ENCODE measurements at regions not wholly inside any gene's neighbourhood (a gene's known extent, or its start where the extent isn't known, plus 50 kb on each side); places are given as distances from the start of the nearest gene placed in this dataset.
A peak's percentile ranks its signal among the peaks of the same experiment; 100 is the strongest.

DNA sequence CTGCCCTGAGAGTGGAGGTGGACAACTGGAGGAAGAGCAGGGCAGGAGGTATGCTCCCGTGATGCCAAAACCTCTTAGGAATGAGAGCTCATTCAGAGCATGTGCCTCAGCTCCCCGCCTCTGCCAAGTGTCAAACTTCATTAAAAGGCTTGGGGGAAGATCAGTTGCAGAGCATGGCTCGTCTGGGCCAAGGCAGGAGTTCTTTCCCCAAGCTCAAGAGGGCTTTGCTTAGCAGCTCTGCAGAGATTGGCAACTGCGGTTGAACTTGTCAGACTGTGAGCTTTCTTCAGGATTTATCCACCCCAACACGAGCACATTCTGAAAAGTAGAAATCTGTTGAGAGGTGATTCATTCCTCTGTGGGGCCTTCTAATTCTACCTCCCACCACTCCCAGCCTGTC lies 248.1 kb downstream of the HS3ST3A1 start:
- DNase-seq (ENCODE audit: low spot score) = no peak

DNA sequence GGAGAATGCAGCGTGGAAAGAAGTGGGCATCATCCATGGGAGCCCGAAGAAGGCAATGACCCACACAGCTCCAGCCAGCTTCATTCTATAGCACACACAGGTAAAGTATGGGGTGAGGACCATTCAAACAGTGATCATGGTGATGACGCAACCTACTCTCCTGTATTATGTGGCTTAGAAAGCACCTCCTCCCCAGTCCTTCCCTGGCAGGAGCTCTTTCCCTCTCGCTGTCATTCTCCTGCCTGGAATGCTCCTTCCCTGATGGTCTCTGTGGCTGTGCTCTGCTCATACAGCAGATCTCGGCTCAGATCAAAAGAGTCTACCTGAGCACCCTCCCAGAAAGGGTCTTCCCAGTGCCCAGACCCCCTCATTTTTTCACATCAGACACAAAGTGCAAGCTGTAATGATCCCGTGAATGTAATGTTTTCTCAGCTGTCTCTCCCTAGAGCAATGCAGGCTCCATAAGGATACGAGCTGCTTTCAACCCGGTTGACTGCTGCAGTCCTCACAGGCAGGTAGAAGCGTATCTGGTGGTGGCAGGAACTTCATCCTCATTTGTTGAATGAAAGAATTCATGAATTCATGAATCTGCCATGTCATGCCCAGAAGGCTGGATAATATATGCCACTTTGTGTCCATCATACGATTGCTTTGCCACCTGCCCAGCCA lies 248.8 kb downstream of the HS3ST3A1 start:
- no peak for DNase-seq (ENCODE audit: low spot score)

DNA sequence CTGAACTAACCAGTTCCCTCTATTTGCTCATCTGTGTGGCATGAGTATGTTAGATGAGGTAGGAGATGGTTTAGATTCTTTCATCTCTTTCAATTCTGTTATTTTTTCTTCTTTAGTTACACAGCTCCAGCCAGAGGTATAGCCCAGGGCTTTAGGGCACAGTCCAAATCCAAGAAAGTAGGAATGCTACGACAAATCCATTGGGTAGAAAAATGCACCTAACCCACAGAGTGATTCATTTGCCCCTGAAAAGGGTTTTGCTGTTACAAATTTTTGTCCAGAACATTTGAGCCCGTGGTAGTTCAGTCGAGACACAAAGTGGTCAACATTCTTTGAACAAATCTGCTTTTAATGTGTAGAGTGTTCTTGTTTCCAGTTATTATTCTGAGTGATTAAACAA lies 250.7 kb downstream of the HS3ST3A1 start:
- DNase-seq (ENCODE audit: low spot score) = no peak

DNA sequence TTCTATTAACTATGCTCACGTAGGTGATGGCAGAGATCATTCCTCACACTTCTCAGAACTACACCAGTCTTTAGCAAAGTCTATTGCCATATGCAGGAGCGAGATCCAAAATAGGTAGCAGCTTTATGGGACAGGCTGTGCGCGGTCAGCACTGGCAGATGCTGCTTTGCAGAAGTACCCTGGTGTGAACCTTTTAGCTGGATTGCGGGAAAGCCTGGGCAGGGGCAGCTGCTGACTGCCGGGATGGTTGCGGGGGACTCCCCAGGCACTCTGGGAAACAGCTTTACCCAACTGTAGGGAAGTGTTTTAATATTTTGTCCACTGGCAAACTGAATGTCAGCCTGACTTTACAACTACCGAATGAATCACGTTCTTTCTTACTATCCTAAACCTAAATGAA lies 251.3 kb downstream of the HS3ST3A1 start:
- no peak for DNase-seq (ENCODE audit: low spot score)

DNA sequence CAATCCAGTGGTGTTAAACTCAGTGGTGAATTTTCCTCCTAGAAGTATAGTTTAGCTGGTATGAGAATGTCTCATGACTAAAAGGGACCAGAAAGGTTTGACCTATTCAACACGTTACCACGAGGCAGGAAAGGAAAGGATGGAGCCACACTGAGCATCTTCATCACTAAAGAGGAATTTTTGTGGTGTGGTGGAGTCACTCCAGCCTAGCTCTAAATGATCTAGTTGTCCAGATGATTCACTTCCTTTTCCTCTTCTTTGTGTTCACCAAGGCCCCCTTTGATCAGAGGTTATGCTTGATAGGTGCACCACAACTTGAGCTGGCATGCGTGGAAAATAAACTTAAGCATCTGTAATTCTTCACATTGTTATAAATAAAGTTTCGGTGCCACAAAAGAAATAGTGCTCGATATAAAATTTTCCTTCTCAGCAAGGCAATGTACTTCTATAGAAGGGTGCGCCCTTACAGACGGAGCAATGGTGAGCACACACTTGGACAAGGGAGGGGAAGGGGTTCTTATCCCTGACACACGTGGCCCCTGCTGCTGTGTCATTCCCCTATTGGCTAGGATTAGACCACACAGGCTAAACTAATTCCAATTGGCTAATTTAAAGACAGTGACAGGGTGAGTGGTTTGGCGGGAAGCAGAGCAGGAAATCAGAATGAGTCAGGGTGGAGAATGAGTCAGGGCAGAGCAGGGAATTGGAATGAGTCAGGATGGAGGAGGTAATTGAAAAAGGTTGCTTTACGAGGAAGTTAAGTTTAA lies 254.6 kb downstream of the HS3ST3A1 start:
- DNase-seq (ENCODE audit: low spot score) = peak; percentile 35

DNA sequence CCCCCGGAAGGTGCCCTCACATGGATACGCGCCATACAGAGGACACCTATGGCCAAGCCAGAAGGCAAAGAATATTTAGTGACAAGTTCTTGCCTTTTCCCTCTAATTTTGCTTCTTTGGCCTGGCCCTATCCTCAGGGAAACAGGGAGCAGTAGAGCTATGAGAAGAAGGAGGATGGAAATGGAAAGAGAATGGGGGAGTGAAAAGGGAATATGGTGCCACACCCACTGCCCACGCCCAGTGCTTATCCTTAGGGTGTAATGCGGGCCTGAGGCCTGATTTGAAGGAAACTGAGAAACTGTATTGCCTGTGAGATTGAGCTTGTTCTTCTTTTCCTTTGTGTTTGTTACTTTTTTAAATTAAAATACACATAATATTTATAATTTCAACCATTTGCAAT lies 255.1 kb downstream of the HS3ST3A1 start:
- DNase-seq (ENCODE audit: low spot score) = no peak

DNA sequence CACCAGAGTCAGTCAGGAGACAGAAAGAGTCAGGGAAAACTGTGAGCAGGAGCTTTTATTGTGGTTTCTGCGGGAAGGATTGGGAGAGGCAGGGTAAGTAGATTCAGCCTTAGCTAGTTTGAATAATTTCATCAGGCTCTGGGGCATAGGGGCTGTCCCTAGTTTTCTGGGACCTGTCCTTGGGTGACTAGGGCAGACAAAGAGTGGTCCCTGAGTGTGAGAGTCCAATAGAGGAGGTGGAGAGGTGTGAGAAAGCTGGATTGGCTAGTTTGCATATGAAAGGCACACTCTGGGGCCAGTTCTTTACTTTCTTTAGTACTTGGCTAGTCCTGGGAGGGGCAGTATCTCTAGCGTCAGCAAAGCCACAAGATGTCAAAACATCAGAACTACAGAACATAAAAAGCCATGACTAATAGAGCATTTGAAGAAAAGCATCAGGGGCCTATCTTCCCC lies 255.6 kb downstream of the HS3ST3A1 start:
- no peak for DNase-seq (ENCODE audit: low spot score)

DNA sequence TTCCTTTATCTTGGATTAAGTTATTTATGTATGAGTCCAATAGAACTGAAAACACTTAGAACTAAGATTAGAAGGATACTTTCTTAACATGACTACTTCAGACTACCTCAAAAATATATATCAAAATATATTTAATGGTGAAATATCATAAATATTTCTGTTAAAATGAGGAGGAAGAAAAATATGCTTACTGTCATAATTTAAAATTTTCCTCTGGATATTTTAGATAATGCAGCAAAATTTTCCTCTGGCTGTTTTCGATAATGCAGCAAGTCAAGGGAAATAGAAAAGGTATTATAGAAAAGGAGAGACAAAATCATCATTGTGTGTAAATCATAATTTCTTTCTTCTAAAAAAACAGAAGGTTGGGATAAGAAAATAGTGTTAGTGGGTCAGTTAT lies 263.3 kb downstream of the HS3ST3A1 start:
- no peak for DNase-seq (ENCODE audit: low spot score)

DNA sequence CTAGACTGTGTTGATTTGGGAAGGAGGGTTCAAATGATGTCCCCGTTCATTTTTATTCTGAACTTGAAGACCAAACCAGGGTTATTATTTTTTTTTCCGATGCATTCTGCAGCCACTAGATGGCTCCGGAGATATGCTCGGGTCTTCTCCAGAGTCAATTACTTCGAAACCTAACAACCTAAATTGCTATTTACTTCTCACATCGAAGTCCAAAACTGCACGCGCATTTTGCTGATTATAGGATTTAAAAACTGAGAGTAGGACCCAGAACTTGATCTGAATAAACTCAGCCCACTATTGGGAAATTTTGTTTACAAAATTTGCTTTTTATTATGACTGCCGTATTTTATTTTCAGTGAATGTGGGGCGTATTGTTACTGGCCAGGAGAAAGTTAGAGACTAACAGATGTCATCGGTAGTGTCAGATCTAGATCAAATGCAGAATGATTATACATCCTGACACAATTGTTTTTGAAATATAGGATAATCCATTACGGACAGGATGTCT lies 263.8 kb downstream of the HS3ST3A1 start:
- peak; percentile 45 for DNase-seq (ENCODE audit: low spot score)

DNA sequence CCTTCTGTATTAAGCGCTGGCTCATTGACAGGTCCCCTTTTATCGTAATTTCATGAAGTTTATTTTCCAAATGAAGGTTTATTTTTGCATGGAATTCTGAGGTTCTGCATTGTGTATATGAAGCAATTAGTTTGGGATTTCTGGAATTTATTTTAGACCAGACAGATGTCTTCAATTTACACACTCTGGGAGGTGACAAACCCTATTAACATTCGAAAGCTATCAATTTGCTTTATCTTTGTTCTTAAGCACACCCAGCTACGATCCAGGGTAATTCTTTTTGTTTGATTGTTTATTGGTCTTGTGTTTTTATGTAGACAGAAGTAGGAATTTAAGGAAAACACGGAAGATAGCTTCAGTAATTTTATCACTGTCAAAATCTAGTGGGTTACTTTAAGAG lies 264.6 kb downstream of the HS3ST3A1 start:
- DNase-seq (ENCODE audit: low spot score) = no peak

DNA sequence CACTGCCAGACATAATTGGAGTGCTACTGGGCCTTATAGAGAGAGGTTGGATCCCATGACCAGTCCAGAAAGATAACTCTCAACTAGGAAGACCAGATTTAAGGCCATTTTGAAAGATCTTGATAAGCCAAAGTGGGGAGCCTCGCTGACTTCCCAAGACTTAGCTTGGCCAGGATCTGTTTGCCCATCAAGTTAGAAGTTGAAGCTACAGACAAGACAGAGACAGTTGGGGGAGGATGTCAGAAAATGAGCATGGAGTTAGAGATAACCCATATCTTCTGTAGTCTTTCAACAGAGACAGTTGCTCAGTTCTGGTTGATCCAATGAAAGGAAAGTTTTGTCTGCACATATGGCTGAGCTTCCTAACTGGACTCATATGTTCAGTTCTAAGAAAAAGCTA lies 267.4 kb downstream of the HS3ST3A1 start:
- DNase-seq (ENCODE audit: low spot score) = no peak

DNA sequence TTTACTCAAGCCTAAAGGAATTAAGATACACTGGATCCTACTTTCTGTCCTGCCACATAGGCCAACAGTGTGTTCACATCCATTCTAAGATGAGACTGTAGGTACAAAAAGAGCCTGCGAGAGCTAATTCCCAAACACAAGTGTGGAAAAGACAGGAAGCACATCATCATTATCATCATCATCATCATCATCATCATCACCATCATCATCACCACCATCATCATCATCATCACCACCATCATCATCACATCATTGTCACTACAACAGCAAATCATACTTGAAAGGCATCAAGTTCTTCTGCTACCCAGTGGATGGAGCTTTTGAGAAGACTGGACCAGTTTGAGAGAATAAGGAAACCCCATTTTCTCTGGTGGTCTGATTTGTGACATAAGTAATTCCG lies 268.1 kb downstream of the HS3ST3A1 start:
- no peak for DNase-seq (ENCODE audit: low spot score)

DNA sequence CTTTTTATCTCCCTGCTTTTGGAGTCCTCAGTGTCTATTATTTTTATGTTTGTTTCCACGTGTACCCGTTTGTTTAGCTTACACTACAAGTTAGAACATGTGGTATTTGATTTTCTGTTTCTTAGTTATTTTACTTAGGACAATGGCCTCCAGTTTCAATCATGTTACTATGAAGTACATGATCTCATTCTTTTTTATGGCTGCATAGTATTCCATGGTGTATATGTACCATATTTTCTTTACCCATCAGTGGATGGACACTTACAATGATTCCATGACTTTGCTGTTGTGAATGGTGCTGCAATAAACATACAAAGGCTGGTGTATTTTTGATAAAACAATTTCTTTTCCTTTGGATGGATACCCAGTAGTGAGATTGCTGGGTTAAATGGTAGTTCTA lies 269.5 kb downstream of the HS3ST3A1 start:
- no peak for DNase-seq (ENCODE audit: low spot score)

DNA sequence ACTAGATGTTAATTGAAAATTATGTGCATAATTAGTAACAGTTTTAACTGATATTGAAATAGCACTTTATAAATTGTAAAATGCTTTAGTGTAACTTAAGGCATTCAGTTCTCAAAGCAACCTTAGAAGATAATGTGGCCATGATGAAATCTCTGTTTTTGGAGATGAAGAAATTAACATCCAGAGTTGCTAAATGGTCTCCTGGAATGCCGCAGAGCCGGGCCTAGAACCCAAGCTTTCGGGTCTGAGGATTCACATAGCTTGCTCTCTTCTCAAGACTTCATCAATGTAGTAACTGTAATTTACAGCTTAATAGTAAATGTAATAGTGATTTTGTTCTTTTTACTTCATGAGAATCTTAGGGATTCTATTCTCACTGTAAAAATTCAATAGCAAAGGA lies 272.3 kb downstream of the HS3ST3A1 start:
- no peak for DNase-seq (ENCODE audit: low spot score)

DNA sequence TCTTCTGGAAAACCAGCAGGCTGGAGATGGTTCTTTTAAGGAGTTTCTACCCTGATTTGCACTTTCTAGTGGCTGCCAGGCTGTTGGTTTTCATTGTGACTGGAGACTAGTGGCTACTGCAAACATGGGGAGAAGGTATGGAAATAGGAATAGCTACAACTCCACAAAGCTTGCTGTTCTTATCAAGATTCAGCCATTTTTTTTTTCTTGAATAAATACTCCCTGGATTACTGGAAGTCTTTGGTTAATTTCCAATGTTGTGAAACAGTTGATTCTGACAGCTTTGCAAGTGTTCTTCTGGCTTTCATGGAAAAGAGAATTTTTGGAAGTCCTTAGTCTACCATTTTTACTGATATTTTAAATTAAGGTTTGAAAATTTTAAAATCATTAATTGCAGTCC lies 277.7 kb downstream of the HS3ST3A1 start:
- no peak for DNase-seq (ENCODE audit: low spot score)

DNA sequence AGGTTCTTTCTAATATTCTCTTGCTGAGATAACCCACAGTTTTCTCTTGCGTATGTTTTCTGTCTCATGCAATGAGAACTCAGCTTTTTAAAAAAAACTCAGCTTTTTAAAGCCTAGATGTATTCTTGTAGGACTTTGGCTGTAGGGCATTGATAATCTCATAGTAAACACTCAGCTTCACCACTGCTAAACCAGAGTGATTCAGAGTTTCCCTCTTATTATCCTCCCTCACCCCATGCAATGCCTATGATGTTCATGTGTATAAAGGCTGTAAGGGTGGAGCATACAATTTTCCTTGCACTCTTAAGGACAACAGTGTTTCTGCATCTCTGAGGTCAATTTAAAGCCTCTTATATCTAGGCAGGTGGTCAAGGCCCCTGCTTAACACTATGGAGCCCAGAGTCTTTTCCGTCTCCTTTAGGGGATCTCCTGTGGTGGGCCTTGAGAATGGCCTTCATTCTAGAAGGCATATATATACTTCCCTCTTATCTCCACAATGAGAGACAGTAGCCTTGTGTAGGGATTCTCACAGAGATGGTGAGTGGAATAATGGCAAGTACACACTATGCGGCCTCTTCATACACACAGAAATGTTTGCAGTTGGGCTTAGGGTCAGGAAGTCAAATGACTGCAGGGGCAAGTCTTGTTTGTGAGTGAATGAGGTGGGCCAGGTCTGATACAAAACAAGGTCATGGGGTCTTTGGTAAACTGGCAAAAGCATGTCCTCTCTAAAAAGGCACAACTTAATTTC lies 279.6 kb downstream of the HS3ST3A1 start:
- DNase-seq (ENCODE audit: low spot score) = no peak

DNA sequence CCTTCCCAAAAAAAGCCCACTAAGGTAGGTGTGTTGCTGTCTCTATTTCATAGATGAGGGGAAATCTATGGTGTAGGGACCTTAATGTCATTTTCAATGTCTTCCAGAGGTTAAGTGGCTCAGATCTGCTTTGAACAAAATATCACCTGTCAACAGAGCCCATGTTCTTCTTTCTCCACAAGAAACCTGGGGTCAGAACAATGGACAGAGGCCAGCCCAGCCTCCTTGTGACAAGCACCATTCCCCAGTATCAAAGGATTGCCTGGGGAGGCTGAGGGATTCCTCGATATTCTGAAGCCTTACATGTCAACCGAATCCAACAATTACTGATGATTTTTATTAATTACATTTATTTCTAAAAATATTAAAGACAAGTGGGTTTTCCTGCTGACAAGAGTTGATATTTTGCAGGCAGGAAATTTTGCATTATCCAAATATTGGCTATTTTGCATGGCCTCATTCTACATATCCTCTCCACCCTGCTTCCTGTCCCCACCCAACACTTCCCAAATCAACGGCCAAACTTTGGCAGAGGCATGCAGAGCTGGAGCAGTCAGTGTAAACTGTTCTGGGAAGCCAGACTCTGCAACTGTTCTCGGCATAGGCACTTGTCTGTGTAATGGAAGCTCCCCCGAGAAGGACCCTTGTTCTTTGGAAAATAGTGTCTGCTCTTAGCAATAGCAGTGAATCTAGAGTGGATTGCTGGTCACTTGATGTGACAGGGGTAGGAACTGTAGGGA lies 281.5 kb downstream of the HS3ST3A1 start:
- DNase-seq (ENCODE audit: low spot score) = no peak

DNA sequence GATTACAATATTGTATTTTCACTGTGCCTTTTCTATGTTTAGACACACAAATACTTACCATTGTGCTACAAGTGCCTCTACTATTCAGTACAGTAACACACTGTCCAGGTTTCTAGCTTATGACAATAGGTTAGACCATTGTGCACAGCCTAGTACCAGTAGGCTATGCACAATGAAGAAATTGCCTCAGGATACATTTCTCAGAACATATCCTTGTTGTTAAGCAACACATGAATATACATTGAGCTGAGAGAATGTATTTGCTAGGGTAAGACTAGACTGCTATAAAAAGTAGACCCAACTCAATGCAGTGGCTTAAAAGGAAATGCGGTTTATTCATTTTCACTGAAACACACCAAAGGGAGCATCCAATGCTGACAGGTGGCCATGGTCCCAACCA lies 285.1 kb downstream of the HS3ST3A1 start:
- DNase-seq (ENCODE audit: low spot score) = no peak

DNA sequence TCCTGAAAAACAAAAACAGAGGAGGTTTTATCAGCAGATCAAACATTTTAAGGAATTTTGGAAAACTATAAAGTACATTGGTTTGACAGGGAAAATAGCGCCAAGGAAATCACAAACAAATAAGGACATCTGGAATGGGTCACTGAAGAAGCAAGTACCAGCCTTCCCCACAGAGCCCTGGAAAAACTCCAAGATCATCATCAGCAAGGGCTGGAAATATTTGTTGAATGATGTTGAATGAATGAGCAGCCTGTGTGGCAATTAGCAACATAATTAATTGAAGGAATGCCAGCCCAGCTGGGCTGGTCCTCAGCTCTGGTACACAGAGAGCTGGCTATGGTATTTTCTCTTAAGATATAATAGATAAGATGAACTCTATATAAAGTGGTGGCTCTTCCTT lies 290.4 kb downstream of the HS3ST3A1 start:
- DNase-seq (ENCODE audit: low spot score) = no peak

DNA sequence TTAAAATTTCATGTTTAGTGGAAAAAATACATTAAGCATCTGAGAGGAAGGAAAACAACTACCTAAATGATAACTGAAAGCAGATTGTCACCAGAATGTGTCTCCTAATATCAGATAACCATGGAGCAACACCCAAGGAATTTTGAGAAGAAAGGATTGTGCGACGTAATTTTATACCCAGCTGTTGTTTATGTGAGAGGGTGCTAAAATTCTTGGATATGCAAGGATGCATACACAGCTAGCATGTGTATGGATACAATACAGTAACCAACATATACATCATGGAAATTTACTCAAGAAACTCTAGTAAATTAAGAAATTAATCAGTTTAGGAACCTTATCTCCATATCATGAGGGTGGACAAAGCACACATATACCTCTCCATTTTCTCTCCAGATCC lies 290.9 kb downstream of the HS3ST3A1 start:
- DNase-seq (ENCODE audit: low spot score) = no peak

DNA sequence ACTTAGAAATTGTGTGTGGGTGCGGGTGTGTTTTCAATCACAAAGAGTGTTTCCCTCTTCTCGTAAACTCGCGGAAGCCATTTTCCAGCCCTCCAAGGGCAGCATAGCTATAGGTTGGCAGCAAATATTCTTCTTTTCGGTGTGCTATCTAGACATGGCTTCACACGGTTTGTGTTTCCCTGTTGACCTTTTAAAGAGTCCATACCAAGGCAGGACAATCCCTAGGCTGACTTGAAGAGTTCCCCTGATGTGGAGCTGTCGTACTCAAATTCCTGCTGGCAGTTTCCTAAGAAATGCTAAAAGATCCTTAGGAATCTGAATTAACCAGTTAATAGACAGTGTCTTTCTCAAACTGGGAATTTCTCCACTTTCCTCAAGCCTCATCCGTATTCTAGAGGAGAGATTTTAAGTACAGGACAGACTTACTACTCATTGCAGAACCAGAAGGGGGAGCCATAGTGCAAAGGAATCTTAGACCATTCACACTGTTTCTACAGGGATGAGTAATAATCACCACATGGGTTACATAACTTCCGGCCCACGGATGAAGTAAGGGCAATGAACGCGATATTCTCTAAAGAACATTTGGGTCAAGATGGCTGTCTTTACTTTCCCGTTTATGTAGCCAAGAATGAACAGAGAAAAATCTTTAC lies 288.6 kb upstream of the ELAC2 start:
- DNase-seq (ENCODE audit: low spot score) = peak; percentile 65

DNA sequence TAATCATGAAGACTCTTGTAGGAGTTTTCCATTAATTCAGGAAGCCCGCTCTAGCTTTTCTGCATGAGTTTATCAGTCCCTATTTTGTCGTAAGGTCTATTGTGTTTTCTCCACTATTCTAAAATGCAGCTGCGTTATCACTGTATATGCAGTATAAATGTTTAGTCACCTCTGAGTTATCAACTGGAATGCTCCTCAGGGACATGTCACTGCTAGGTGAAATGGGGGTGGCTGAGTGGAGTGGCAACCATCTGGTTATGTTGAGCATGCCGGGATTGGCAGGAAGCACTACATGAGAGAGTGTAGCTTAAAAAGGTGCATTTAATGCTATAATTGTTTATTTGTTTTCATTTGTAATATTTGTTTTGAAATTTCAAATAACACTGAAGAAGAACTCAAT lies 285.2 kb upstream of the ELAC2 start:
- no peak for DNase-seq (ENCODE audit: low spot score)

Data from COLO829 (cell line).